HEK293 (cell line): ENCODE measurements at regions not wholly inside any gene's neighbourhood (a gene's known extent, or its start where the extent isn't known, plus 50 kb on each side); places are given as distances from the start of the nearest gene placed in this dataset.

Experiments used
- CTCF ChIA-PET: fragments of 350-600 bp; formaldehyde crosslinking; extraction: SDS; loops from one replicate; lab custom pipeline; 2021; ENCODE audit warnings: antibody characterized with exemption; lab: Yijun Ruan, JAX
- POLR2A ChIA-PET: fragments of 300-600 bp; formaldehyde crosslinking; extraction: SDS; loops from one replicate; lab custom pipeline; 2020; ENCODE audit warnings: antibody characterized with exemption, inconsistent platforms; lab: Yijun Ruan, JAX
- H3K27ac ChIP-seq: fragments of 200-500 bp; sonication (Bioruptor generic); 2 replicates; pipeline ENCODE4 v1.5.1; 2014; ENCODE audit warnings: low read depth, low read length, control low read depth, inconsistent platforms; ENCODE audit errors: extremely low read depth
- H3K36me3 ChIP-seq, 2 experiments: fragments of 200-500 bp in 1 of 2; sonication (Bioruptor generic) in 1 of 2; 1 replicate in 1 of 2; 2 replicates in 1 of 2; pipeline ENCODE4 v1.5.1; 2014 to 2017; ENCODE audit warnings: inconsistent platforms in 2 of 2, low read length in 2 of 2; ENCODE audit not compliant: control insufficient read depth in 2 of 2, insufficient read depth in 1 of 2
- H3K4me1 ChIP-seq: fragments of 200-500 bp; sonication (Bioruptor generic); 2 replicates; pipeline ENCODE4 v1.5.1; 2014; ENCODE audit warnings: mild to moderate bottlenecking, low read length, inconsistent platforms; ENCODE audit not compliant: control insufficient read depth, insufficient read depth
- H3K4me3 ChIP-seq: 2 replicates; pipeline ENCODE4 v1.5.1; 2011; ENCODE audit warnings: low read depth, mild to moderate bottlenecking, control low read depth, low read length, moderate library complexity
- H3K9me3 ChIP-seq: fragments of 200-500 bp; sonication (Bioruptor generic); 2 replicates; pipeline ENCODE4 v1.5.1; 2014; ENCODE audit warnings: low read depth, low read length, inconsistent platforms; ENCODE audit not compliant: control insufficient read depth, insufficient read depth
- GLI4 ChIP-seq: fragments of 450-650 bp; formaldehyde crosslinking; IDR thresholded peaks from 2 replicates; pipeline ENCODE4 v1.5.1; 2016; ENCODE audit warnings: missing biosample characterization, missing genetic modification characterization
- REPIN1 ChIP-seq: fragments of 450-650 bp; formaldehyde crosslinking; IDR thresholded peaks from 2 replicates; pipeline ENCODE4 v1.5.1; 2017; ENCODE audit warnings: missing biosample characterization, missing genetic modification characterization, low read depth
- ZFP69B ChIP-seq: fragments of 450-650 bp; formaldehyde crosslinking; IDR thresholded peaks from 2 replicates; pipeline ENCODE4 v1.5.1; 2016; ENCODE audit warnings: missing biosample characterization, missing genetic modification characterization
- ZNF157 ChIP-seq: fragments of 450-650 bp; formaldehyde crosslinking; IDR thresholded peaks from 2 replicates; pipeline ENCODE4 v1.5.1; 2016; ENCODE audit warnings: missing biosample characterization, missing genetic modification characterization
- ZNF175 ChIP-seq: fragments of 450-650 bp; formaldehyde crosslinking; IDR thresholded peaks from 2 replicates; pipeline ENCODE4 v1.5.1; 2016; ENCODE audit warnings: missing biosample characterization, missing genetic modification characterization
- ZNF211 ChIP-seq: fragments of 450-650 bp; formaldehyde crosslinking; IDR thresholded peaks from 2 replicates; pipeline ENCODE4 v1.5.1; 2016; ENCODE audit warnings: low read depth, missing biosample characterization, missing genetic modification characterization
- ZNF248 ChIP-seq: fragments of 450-650 bp; formaldehyde crosslinking; IDR thresholded peaks from 2 replicates; pipeline ENCODE4 v1.5.1; 2017; ENCODE audit warnings: missing biosample characterization, missing genetic modification characterization
- ZNF274 ChIP-seq, 2 experiments: fragments of 200-500 bp in 1 of 2; fragments of 450-650 bp in 1 of 2; sonication (Bioruptor generic) in 1 of 2; formaldehyde crosslinking in 1 of 2; IDR thresholded peaks; 2 replicates each; pipeline versions ENCODE4 v1.5.1 to v1.6.1; 2014 to 2016; ENCODE audit warnings: borderline replicate concordance in 1 of 2, inconsistent platforms in 1 of 2, low read length in 1 of 2, missing biosample characterization in 1 of 2, missing genetic modification characterization in 1 of 2
- ZNF398 ChIP-seq: fragments of 450-650 bp; formaldehyde crosslinking; IDR thresholded peaks from 2 replicates; pipeline ENCODE4 v1.5.1; 2017; ENCODE audit warnings: missing biosample characterization, missing genetic modification characterization
- ZNF585B ChIP-seq: fragments of 450-650 bp; formaldehyde crosslinking; IDR thresholded peaks from 2 replicates; pipeline ENCODE4 v1.5.1; 2016; ENCODE audit warnings: missing biosample characterization, missing genetic modification characterization
- ZNF664 ChIP-seq: fragments of 450-650 bp; formaldehyde crosslinking; IDR thresholded peaks from 2 replicates; pipeline ENCODE4 v1.5.1; 2016; ENCODE audit warnings: missing biosample characterization, missing genetic modification characterization
- ZNF747 ChIP-seq: fragments of 450-650 bp; formaldehyde crosslinking; IDR thresholded peaks from 2 replicates; pipeline ENCODE4 v1.5.1; 2016; ENCODE audit warnings: missing biosample characterization, missing genetic modification characterization
- ZNF768 ChIP-seq: fragments of 450-650 bp; formaldehyde crosslinking; IDR thresholded peaks from 2 replicates; pipeline ENCODE4 v1.5.1; 2018; ENCODE audit warnings: missing biosample characterization, mild to moderate bottlenecking, missing genetic modification characterization
- ZNF776 ChIP-seq: fragments of 450-650 bp; formaldehyde crosslinking; IDR thresholded peaks from 2 replicates; pipeline ENCODE4 v1.5.0; 2017; ENCODE audit warnings: missing biosample characterization, missing genetic modification characterization, borderline replicate concordance
- ZNF837 ChIP-seq: fragments of 450-650 bp; formaldehyde crosslinking; IDR thresholded peaks from 2 replicates; pipeline ENCODE4 v1.5.1; 2016; ENCODE audit warnings: missing biosample characterization, missing genetic modification characterization
- TF ChIP-seq, protein P1 (sequence below): fragments of 450-650 bp; formaldehyde crosslinking; IDR thresholded peaks from 2 replicates; pipeline ENCODE4 v1.5.0; 2017; ENCODE audit warnings: missing biosample characterization, missing genetic modification characterization, borderline replicate concordance
- TF ChIP-seq, protein P2 (sequence below): fragments of 450-650 bp; formaldehyde crosslinking; IDR thresholded peaks from 2 replicates; pipeline ENCODE4 v1.5.1; 2016; ENCODE audit warnings: missing biosample characterization, missing genetic modification characterization, low read depth

DNA sequence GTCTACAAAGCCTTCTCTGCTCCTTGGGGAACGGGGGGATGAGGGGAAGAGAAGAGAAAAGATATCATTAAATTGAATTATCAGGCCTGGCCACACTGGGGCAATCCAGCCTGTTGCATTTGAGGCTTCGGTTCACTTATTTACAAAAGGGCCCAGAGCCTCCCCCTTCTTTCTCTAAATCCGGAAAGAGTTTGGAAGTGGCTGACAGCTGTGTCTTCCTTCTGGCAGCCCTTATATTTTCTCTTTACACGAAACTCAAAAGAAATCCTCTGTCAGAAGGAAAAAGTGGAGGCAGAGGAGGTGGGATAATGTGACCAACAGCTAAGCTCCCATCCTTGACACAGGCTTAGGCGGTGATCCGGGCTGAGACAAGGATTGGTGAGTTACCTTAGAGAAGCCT, 158.3 kb upstream of the TAPT1 start:
- H3K4me3 ChIP-seq = no peak overlapping the region
- H3K4me1 ChIP-seq = no peaks in the 10 kb centered on the region
- H3K27ac ChIP-seq = no peak overlapping the region
- CTCF ChIA-PET = no interaction called here
- no peaks in the 10 kb centered on the region for H3K9me3 ChIP-seq
- POLR2A ChIA-PET = no interaction called here
- no peaks in the 10 kb centered on the region for H3K36me3 ChIP-seq
- TF ChIP-seq ZNF274 (IDR thresholded peaks at IDR 0.05; ENCODE audit: low read length) (no peak), ZNF274 (tag by site-specific recombination; IDR thresholded peaks at IDR 0.05; ENCODE audit: borderline replicate concordance) (no peak), ZNF776 (no peak), REPIN1 (tag by site-specific recombination) (no peak), ZNF398 (tag by site-specific recombination) (no peak), ZNF157 (tag by site-specific recombination) (no peak), GLI4 (tag by site-specific recombination) (no peak)
- TF ChIP-seq, protein P1, sequence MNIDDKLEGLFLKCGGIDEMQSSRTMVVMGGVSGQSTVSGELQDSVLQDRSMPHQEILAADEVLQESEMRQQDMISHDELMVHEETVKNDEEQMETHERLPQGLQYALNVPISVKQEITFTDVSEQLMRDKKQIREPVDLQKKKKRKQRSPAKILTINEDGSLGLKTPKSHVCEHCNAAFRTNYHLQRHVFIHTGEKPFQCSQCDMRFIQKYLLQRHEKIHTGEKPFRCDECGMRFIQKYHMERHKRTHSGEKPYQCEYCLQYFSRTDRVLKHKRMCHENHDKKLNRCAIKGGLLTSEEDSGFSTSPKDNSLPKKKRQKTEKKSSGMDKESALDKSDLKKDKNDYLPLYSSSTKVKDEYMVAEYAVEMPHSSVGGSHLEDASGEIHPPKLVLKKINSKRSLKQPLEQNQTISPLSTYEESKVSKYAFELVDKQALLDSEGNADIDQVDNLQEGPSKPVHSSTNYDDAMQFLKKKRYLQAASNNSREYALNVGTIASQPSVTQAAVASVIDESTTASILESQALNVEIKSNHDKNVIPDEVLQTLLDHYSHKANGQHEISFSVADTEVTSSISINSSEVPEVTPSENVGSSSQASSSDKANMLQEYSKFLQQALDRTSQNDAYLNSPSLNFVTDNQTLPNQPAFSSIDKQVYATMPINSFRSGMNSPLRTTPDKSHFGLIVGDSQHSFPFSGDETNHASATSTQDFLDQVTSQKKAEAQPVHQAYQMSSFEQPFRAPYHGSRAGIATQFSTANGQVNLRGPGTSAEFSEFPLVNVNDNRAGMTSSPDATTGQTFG (tag by site-specific recombination) = no peak
- TF ChIP-seq, protein P2, sequence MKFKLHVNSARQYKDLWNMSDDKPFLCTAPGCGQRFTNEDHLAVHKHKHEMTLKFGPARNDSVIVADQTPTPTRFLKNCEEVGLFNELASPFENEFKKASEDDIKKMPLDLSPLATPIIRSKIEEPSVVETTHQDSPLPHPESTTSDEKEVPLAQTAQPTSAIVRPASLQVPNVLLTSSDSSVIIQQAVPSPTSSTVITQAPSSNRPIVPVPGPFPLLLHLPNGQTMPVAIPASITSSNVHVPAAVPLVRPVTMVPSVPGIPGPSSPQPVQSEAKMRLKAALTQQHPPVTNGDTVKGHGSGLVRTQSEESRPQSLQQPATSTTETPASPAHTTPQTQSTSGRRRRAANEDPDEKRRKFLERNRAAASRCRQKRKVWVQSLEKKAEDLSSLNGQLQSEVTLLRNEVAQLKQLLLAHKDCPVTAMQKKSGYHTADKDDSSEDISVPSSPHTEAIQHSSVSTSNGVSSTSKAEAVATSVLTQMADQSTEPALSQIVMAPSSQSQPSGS = no peak

DNA sequence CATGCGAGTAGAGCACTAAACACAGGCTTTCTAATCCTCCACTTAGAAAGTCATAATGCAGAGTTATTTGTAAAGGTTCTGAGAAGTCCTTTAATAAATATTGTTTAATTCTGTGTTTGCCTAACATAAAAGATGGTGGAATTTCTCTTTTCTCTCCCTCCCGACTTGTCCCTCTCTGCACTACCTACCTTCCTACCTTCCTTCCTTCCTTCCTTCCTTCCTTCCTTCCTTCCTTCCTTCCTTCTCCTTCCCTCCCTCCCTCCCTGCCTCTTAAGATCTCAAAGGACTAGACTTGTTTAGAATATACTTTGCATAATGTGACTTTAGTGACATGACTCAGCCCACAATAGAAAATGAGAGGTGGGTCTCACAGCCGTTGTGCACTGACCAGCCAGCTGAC, 156.3 kb upstream of the TAPT1 start:
- ChIA-PET CTCF (no interaction called here), POLR2A (no interaction called here)
- TF ChIP-seq ZNF768 = no peak
- TF ChIP-seq ZFP69B (tag by site-specific recombination) = no peak
- no peak for TF ChIP-seq ZNF585B (tag by site-specific recombination)
- TF ChIP-seq ZNF776 = no peak
- no peak for TF ChIP-seq ZNF747 (tag by site-specific recombination)
- no peak for TF ChIP-seq ZNF211 (tag by site-specific recombination)
- no peak for TF ChIP-seq ZNF248 (tag by site-specific recombination)
- TF ChIP-seq, protein P2 = no peak
- no peak for TF ChIP-seq ZNF175 (tag by site-specific recombination)
- no peak for TF ChIP-seq ZNF664 (tag by site-specific recombination)
- no peak for TF ChIP-seq ZNF837 (tag by site-specific recombination)
- Histone ChIP-seq H3K4me1 (no peaks in the 10 kb centered on the region), H3K27ac (no peak overlapping the region), H3K36me3 (no peaks in the 10 kb centered on the region), H3K4me3 (no peak overlapping the region), H3K9me3 (no peaks in the 10 kb centered on the region)
